Posterior vena cava (tissue), 2 donors: ENCODE measurements at regions not wholly inside any gene's neighbourhood (a gene's known extent, or its start where the extent isn't known, plus 50 kb on each side); places are given as distances from the start of the nearest gene placed in this dataset.
"Not testable (repeated sequence)": the region's sequence is repeated elsewhere in the genome, so short reads cannot be mapped to it uniquely, and the experiment has no call there.

Experiments used
- DNase-seq: peaks from one replicate; pipeline ENCODE4 v3.0.0-alpha.2; 2020; ENCODE audit warnings: low spot score
- intact Hi-C, 2 donors: fragments of 100-400 bp; cut with DNase I; formaldehyde crosslinking; loops; one replicate each; pipeline versions ENCODE4 v1.14.1 to v1.14.2; 2022 to 2023
- donor health status: DM: yes; HTN: yes; CAD: no.
- donor health status: DM: yes; HTN: yes; CAD: no.

GRCh38 chr5:19256036-19256435 is 732.0 kb downstream of the CDH18 start:
- DNase-seq = no peak
- intact Hi-C loops = no loop called here

GRCh38 chr5:19258686-19259085 is 729.3 kb downstream of the CDH18 start:
- intact Hi-C loops = no loop called here
- DNase-seq = no peak

GRCh38 chr5:19261879-19262278 is 726.1 kb downstream of the CDH18 start:
- intact Hi-C loops = no loop called here
- DNase-seq = no peak

- intact Hi-C loops = no loop called here
- no peak for DNase-seq
These were observed 723.2 kb downstream of the CDH18 start for GRCh38 chr5:19264821-19265220.

GRCh38 chr5:19266791-19267190 is 721.2 kb downstream of the CDH18 start:
- intact Hi-C loops = no loop called here
- no peak for DNase-seq

- no peak for DNase-seq
- intact Hi-C loops = no loop called here
These were observed 717.8 kb downstream of the CDH18 start for GRCh38 chr5:19270153-19270552.

- no peak for DNase-seq
- intact Hi-C loops = no loop called here
These were observed 713.4 kb downstream of the CDH18 start for GRCh38 chr5:19274578-19274977.

GRCh38 chr5:19285286-19285685 is 702.7 kb downstream of the CDH18 start:
- DNase-seq = no peak
- intact Hi-C loops = no loop called here

- DNase-seq, intact Hi-C loops: not testable (repeated sequence)
These were observed 700.3 kb downstream of the CDH18 start for GRCh38 chr5:19287548-19288277.

- intact Hi-C loops, DNase-seq: not testable (repeated sequence)
These were observed 699.7 kb downstream of the CDH18 start for GRCh38 chr5:19288311-19288710.

GRCh38 chr5:19297934-19298333 is 690.1 kb downstream of the CDH18 start:
- intact Hi-C loops = no loop called here
- no peak for DNase-seq

GRCh38 chr5:19301271-19301670 is 686.7 kb downstream of the CDH18 start:
- intact Hi-C loops = no loop called here

GRCh38 chr5:19314840-19315239 is 673.2 kb downstream of the CDH18 start:
- DNase-seq = no peak
- intact Hi-C loops = no loop called here

More at GRCh38 chr5:19301271-19301670, 686.7 kb downstream of the CDH18 start:
- no peak for DNase-seq

- no peak for DNase-seq
- intact Hi-C loops = no loop called here
These were observed 668.7 kb downstream of the CDH18 start for GRCh38 chr5:19319252-19319651.

- no peak for DNase-seq
- intact Hi-C loops = no loop called here
These were observed 665.1 kb downstream of the CDH18 start for GRCh38 chr5:19322716-19323485.

GRCh38 chr5:19334278-19334677 is 653.7 kb downstream of the CDH18 start:
- intact Hi-C loops = no loop called here
- no peak for DNase-seq

GRCh38 chr5:19342942-19343341 is 645.1 kb downstream of the CDH18 start:
- DNase-seq = no peak
- intact Hi-C loops = no loop called here

GRCh38 chr5:19352120-19352519 is 635.9 kb downstream of the CDH18 start:
- DNase-seq = no peak
- intact Hi-C loops = no loop called here

GRCh38 chr5:19369048-19369447 is 619.0 kb downstream of the CDH18 start:
- DNase-seq = no peak
- intact Hi-C loops = no loop called here

GRCh38 chr5:19369561-19369960 is 618.4 kb downstream of the CDH18 start:
- intact Hi-C loops = no loop called here
- no peak for DNase-seq
